ENCODE measurements at regions not wholly inside any gene's neighbourhood (a gene's known extent, or its start where the extent isn't known, plus 50 kb on each side); places are given as distances from the start of the nearest gene placed in this dataset.
A peak's percentile ranks its signal among the peaks of the same experiment; 100 is the strongest.

DNA sequence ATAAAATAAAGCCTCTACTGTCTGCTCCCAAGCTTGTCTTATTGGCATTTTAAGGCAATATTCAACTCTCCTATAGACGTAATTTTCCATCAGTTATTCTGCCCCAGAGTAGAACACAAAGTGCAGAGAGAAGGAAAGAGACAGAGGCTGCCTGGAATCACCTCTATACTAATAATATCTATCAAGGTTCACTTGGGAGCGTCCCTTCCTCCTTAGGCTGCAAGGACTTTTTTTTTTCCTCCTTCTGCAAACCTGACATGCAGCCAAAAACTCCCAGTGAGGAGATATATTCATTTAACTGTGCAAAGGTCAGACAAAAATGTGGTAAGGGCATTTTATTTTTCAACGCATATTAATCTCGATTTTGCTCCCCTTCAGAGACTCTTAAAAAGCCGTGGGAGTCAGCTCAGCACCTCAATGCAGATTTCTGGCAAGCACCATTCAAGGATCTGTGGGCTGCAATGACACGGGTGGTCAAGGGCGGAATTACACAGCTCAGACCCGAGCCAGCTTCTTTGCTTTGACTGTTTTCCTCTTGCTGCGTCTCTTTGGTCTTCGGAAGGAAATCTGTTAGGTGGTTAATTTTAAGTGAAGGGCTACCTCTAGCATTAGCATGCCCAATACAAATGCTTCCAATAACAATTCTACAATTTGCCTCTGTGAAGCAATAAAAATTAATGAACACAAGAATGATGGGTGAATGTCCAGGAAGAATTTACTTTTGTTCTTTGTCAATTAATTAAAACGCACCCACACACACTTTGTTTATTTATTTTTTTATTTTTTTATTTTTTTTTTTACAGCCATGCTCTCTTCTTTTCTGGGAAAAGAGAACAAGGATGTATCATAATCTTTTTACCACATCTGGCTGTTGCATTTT, 587.7 kb upstream of the GRAMD2B start:
- no peaks in the 10 kb centered on the region for H3K27me3 Mint-ChIP-seq (ENCODE audit: insufficient read depth)
- H3K9me3 Mint-ChIP-seq = peaks cover 9% of the 10 kb centered on the region
- no peak overlapping the region for H3K27ac Mint-ChIP-seq
- no peaks in the 10 kb centered on the region for H3K27me3 ChIP-seq (ENCODE audit: control insufficient read depth, insufficient read depth, low read length, poor library complexity, severe bottlenecking)
- H3K36me3 Mint-ChIP-seq (ENCODE audit: low read depth) = no peaks in the 10 kb centered on the region
- WGBS, 2 experiments (ENCODE audit: insufficient coverage in 1 of 2, insufficient read length in 1 of 2) = 39 to 50% methylated on average over 5 to 10 of the region's 11 CpGs
- no peaks in the 10 kb centered on the region for H3K4me1 ChIP-seq (ENCODE audit: control insufficient read depth, insufficient read depth, low read length)
- no peaks in the 10 kb centered on the region for H3K9me3 ChIP-seq (ENCODE audit: control insufficient read depth, low read length)
- TF ChIP-seq, protein P1, sequence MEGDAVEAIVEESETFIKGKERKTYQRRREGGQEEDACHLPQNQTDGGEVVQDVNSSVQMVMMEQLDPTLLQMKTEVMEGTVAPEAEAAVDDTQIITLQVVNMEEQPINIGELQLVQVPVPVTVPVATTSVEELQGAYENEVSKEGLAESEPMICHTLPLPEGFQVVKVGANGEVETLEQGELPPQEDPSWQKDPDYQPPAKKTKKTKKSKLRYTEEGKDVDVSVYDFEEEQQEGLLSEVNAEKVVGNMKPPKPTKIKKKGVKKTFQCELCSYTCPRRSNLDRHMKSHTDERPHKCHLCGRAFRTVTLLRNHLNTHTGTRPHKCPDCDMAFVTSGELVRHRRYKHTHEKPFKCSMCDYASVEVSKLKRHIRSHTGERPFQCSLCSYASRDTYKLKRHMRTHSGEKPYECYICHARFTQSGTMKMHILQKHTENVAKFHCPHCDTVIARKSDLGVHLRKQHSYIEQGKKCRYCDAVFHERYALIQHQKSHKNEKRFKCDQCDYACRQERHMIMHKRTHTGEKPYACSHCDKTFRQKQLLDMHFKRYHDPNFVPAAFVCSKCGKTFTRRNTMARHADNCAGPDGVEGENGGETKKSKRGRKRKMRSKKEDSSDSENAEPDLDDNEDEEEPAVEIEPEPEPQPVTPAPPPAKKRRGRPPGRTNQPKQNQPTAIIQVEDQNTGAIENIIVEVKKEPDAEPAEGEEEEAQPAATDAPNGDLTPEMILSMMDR (conservative IDR thresholded peaks at IDR 0.05) = peak; percentile 86
- no peaks in the 10 kb centered on the region for H3K36me3 ChIP-seq (ENCODE audit: control insufficient read depth, insufficient read depth, low read length)
- H3K4me3 Mint-ChIP-seq = no peak overlapping the region
- peaks cover 18% of the 10 kb centered on the region for H3K4me1 Mint-ChIP-seq
- H3K9ac ChIP-seq (ENCODE audit: extremely low read depth, low read length, poor library complexity, severe bottlenecking) = no peak overlapping the region
- DNase-seq = peak; percentile 87
- no peak overlapping the region for H3K4me3 ChIP-seq (ENCODE audit: low read length)
- peak overlapping the region; percentile 40 for H3K27ac ChIP-seq (ENCODE audit: low read depth, low read length)

DNA sequence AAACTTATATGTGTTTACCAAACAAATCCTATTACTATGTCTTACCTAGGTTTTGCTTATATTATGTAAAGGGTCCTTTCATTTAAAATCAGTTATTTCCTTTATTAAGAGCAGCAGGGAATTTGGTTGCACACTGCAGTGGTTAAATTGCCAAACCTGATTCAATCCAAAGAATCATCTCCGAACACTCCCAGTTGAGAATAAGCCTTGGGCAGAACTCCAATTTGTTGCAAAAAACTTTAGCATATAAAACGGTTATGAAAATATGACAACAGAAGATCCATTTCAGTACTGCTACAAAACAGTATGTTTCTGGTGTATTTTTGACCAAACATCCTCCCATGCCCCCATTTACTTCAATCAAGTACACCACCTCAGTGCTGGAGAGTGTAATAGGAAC, 587.0 kb upstream of the GRAMD2B start:
- H3K9me3 Mint-ChIP-seq = peaks cover 8% of the 10 kb centered on the region
- H3K36me3 Mint-ChIP-seq (ENCODE audit: low read depth) = no peaks in the 10 kb centered on the region
- H3K27me3 Mint-ChIP-seq (ENCODE audit: insufficient read depth) = no peaks in the 10 kb centered on the region
- WGBS, 2 experiments (ENCODE audit: insufficient coverage in 1 of 2, insufficient read length in 1 of 2) = 99% methylated on average over 2 of the region's 2 CpGs; no CpG with 5 or more reads in 1 of the 2 experiments
- Histone ChIP-seq H3K9me3 (ENCODE audit: control insufficient read depth, low read length) (no peaks in the 10 kb centered on the region), H3K9ac (ENCODE audit: extremely low read depth, low read length, poor library complexity, severe bottlenecking) (no peak overlapping the region), H3K27me3 (ENCODE audit: control insufficient read depth, insufficient read depth, low read length, poor library complexity, severe bottlenecking) (no peaks in the 10 kb centered on the region), H3K4me1 (ENCODE audit: control insufficient read depth, insufficient read depth, low read length) (no peaks in the 10 kb centered on the region), H3K4me3 (ENCODE audit: low read length) (no peak overlapping the region), H3K36me3 (ENCODE audit: control insufficient read depth, insufficient read depth, low read length) (no peaks in the 10 kb centered on the region), H3K27ac (ENCODE audit: low read depth, low read length) (no peak overlapping the region)
- H3K4me1 Mint-ChIP-seq = peaks cover 18% of the 10 kb centered on the region
- TF ChIP-seq, protein P1 (conservative IDR thresholded peaks at IDR 0.05) = no peak
- DNase-seq = no peak
- H3K4me3 Mint-ChIP-seq = no peak overlapping the region
- H3K27ac Mint-ChIP-seq = no peak overlapping the region

DNA sequence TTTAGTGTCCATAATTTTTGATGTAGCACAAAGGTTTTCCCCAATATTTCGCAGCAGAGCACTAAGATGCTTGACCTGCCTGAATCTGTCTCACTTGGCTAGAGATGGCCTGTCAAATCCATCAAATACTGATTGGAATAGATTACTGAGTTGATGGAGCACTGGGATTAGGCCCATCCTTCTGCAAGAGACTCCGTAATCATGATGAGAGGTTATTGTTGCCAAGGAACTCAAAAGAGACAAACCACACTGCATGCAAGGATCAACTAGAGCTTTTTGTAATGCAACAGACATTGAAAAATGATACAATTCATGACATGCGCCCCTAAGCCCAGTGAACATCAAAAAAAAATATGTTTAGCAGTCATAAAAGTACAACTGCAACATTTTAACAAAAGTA, 585.3 kb upstream of the GRAMD2B start:
- no peak overlapping the region for H3K9ac ChIP-seq (ENCODE audit: extremely low read depth, low read length, poor library complexity, severe bottlenecking)
- no peak for DNase-seq
- TF ChIP-seq, protein P1 (conservative IDR thresholded peaks at IDR 0.05) = no peak
- Mint-ChIP-seq H3K4me3 (no peak overlapping the region), H3K9me3 (peaks cover 16% of the 10 kb centered on the region), H3K36me3 (ENCODE audit: low read depth) (peaks cover 2% of the 10 kb centered on the region), H3K4me1 (peaks cover 18% of the 10 kb centered on the region), H3K27ac (no peak overlapping the region), H3K27me3 (ENCODE audit: insufficient read depth) (no peaks in the 10 kb centered on the region)
- H3K9me3 ChIP-seq (ENCODE audit: control insufficient read depth, low read length) = peaks cover 6% of the 10 kb centered on the region
- H3K27ac ChIP-seq (ENCODE audit: low read depth, low read length) = no peak overlapping the region
- H3K4me1 ChIP-seq (ENCODE audit: control insufficient read depth, insufficient read depth, low read length) = no peaks in the 10 kb centered on the region
- no peak overlapping the region for H3K4me3 ChIP-seq (ENCODE audit: low read length)
- WGBS, 2 experiments (ENCODE audit: insufficient coverage in 1 of 2, insufficient read length in 1 of 2) = 93 to 96% methylated on average over 3 of the region's 3 CpGs
- no peaks in the 10 kb centered on the region for H3K36me3 ChIP-seq (ENCODE audit: control insufficient read depth, insufficient read depth, low read length)
- H3K27me3 ChIP-seq (ENCODE audit: control insufficient read depth, insufficient read depth, low read length, poor library complexity, severe bottlenecking) = no peaks in the 10 kb centered on the region
